IMR-90 (cell line): ENCODE measurements at regions not wholly inside any gene's neighbourhood (a gene's known extent, or its start where the extent isn't known, plus 50 kb on each side); places are given as distances from the start of the nearest gene placed in this dataset.

Experiments used
- ATAC-seq: fragments of 200-7000 bp; cut with Tn5 transposase; 2 replicates; pipeline ENCODE4 v1.9.1; 2020; ENCODE audit warnings: low read depth, mild to moderate bottlenecking, moderate library complexity
- BruUV-seq: library from RNA; stranded (reverse); fragments of 400-500 nt; replicated peaks from 2 replicates; lab custom pipeline; 2021; lab: Mats Ljungman, UMichigan
- CTCF ChIA-PET: fragments of 300-600 bp; formaldehyde crosslinking; extraction: SDS; loops from one replicate; lab custom pipeline; 2021; ENCODE audit warnings: antibody characterized with exemption; lab: Yijun Ruan, JAX
- POLR2A ChIA-PET: fragments of 300-600 bp; sonication (Branson Sonifier 250); formaldehyde crosslinking; loops from one replicate; lab custom pipeline; 2022; ENCODE audit warnings: antibody characterized with exemption; ENCODE audit not compliant: unreplicated experiment; lab: Charles Lee
- DNase-seq: peaks from one replicate; pipeline ENCODE4 v3.0.0; 2013
- H2AFZ ChIP-seq: replicated peaks from 2 replicates; pipeline ENCODE3; 2013; ENCODE audit warnings: low read length, mild to moderate bottlenecking; ENCODE audit not compliant: poor library complexity
- H2AK5ac ChIP-seq: 2 replicates; pipeline ENCODE4 v1.6.1; 2013; ENCODE audit warnings: low read depth, low read length, inconsistent platforms
- H2AK9ac ChIP-seq: replicated peaks from 2 replicates; pipeline ENCODE3; 2013; ENCODE audit warnings: mild to moderate bottlenecking, low read depth, low read length, moderate library complexity; ENCODE audit not compliant: poor library complexity
- H2BK120ac ChIP-seq: 2 replicates; pipeline ENCODE4 v1.6.1; 2013; ENCODE audit warnings: low read depth, low read length, inconsistent platforms
- H2BK15ac ChIP-seq: 3 replicates; pipeline ENCODE4 v1.6.1; 2013; ENCODE audit warnings: low read depth, low read length, inconsistent platforms
- H2BK20ac ChIP-seq: 2 replicates; pipeline ENCODE4 v1.6.1; 2013; ENCODE audit warnings: low read depth, mild to moderate bottlenecking, inconsistent platforms, low read length, moderate library complexity
- H2BK5ac ChIP-seq: 2 replicates; pipeline ENCODE4 v1.6.1; 2013; ENCODE audit warnings: mild to moderate bottlenecking, low read depth, low read length, inconsistent platforms; ENCODE audit not compliant: poor library complexity, severe bottlenecking
- H3K14ac ChIP-seq: replicated peaks from 2 replicates; pipeline ENCODE4 v1.6.1; 2013; ENCODE audit warnings: low read depth, low read length, inconsistent platforms
- H3K18ac ChIP-seq: 2 replicates; pipeline ENCODE4 v1.6.1; 2013; ENCODE audit warnings: low read depth, low read length, control low read depth
- H3K23ac ChIP-seq: 2 replicates; pipeline ENCODE4 v1.6.1; 2013; ENCODE audit warnings: low read depth, low read length, inconsistent platforms
- H3K27ac ChIP-seq: 2 replicates; pipeline ENCODE4 v1.5.1; 2013; ENCODE audit warnings: mild to moderate bottlenecking, control low read depth, low read length; ENCODE audit not compliant: insufficient read depth
- H3K27me3 ChIP-seq: 2 replicates; pipeline ENCODE4 v1.6.1; 2013; ENCODE audit warnings: low read length; ENCODE audit not compliant: control insufficient read depth, insufficient read depth
- H3K36me3 ChIP-seq: 2 replicates; pipeline ENCODE4 v1.6.1; 2013; ENCODE audit warnings: low read length, mixed read lengths; ENCODE audit not compliant: control insufficient read depth, insufficient read depth
- H3K4ac ChIP-seq: 2 replicates; pipeline ENCODE4 v1.6.1; 2013; ENCODE audit warnings: low read depth, low read length, inconsistent platforms
- H3K4me1 ChIP-seq: 2 replicates; pipeline ENCODE4 v1.6.1; 2013; ENCODE audit warnings: low read length, mixed read lengths; ENCODE audit not compliant: control insufficient read depth, insufficient read depth
- H3K4me2 ChIP-seq: 2 replicates; pipeline ENCODE4 v1.6.1; 2013; ENCODE audit warnings: low read depth, mild to moderate bottlenecking, control low read depth, low read length, moderate library complexity
- H3K4me3 ChIP-seq: 2 replicates; pipeline ENCODE4 v1.5.1; 2013; ENCODE audit warnings: low read depth, mild to moderate bottlenecking, control low read depth, low read length, moderate library complexity; ENCODE audit not compliant: insufficient read depth
- H3K56ac ChIP-seq: 2 replicates; pipeline ENCODE4 v1.6.1; 2013; ENCODE audit warnings: low read length, inconsistent platforms; ENCODE audit not compliant: insufficient read depth; ENCODE audit errors: extremely low read depth
- H3K79me1 ChIP-seq, 2 experiments: 2 replicates each; pipeline ENCODE4 v1.6.1; 2013; ENCODE audit warnings: low read length in 2 of 2, inconsistent platforms in 1 of 2, low read depth in 1 of 2
- H3K9ac ChIP-seq: 2 replicates; pipeline ENCODE4 v1.6.1; 2013; ENCODE audit warnings: low read depth, low read length, control low read depth
- H3K9me1 ChIP-seq: 2 replicates; pipeline ENCODE4 v1.6.1; 2013; ENCODE audit warnings: low read length, inconsistent platforms; ENCODE audit not compliant: insufficient read depth
- H3K9me3 ChIP-seq: 2 replicates; pipeline ENCODE4 v1.6.1; 2013; ENCODE audit warnings: low read length; ENCODE audit not compliant: control insufficient read depth, insufficient read depth
- H4K20me1 ChIP-seq: 2 replicates; pipeline ENCODE4 v1.6.1; 2013; ENCODE audit warnings: low read length, inconsistent platforms; ENCODE audit not compliant: insufficient read depth
- H4K5ac ChIP-seq: 2 replicates; pipeline ENCODE4 v1.6.1; 2013; ENCODE audit warnings: mild to moderate bottlenecking, low read depth, low read length, control low read depth
- H4K8ac ChIP-seq, 2 experiments: 2 replicates each; pipeline ENCODE4 v1.6.1; 2013; ENCODE audit warnings: low read depth in 2 of 2, low read length in 2 of 2, control low read depth in 1 of 2, inconsistent platforms in 1 of 2
- H4K91ac ChIP-seq: 2 replicates; pipeline ENCODE4 v1.6.1; 2013; ENCODE audit warnings: low read depth, low read length, inconsistent platforms; ENCODE audit not compliant: insufficient read depth
- BHLHE40 ChIP-seq: fragments of 150-350 bp; IDR thresholded peaks from 2 replicates; pipeline ENCODE4 v1.6.1; 2016; ENCODE audit warnings: mild to moderate bottlenecking, low read depth, low read length
- CEBPB ChIP-seq: IDR thresholded peaks from 2 replicates; pipeline ENCODE4 v1.6.1; 2012; ENCODE audit warnings: low read depth, low read length, improper control_type of control experiment
- CHD1 ChIP-seq: IDR thresholded peaks from 2 replicates; pipeline ENCODE4 v1.6.1; 2012; ENCODE audit warnings: low read depth, low read length, improper control_type of control experiment
- CTCF ChIP-seq: conservative IDR thresholded peaks from 2 replicates; pipeline ENCODE4 v1.5.1; 2012; ENCODE audit warnings: mild to moderate bottlenecking, low read depth, low read length, improper control_type of control experiment
- FOS ChIP-seq: fragments of 150-350 bp; IDR thresholded peaks from 2 replicates; pipeline ENCODE4 v1.6.1; 2016; ENCODE audit warnings: low read depth, low read length
- MAFK ChIP-seq: IDR thresholded peaks from 2 replicates; pipeline ENCODE4 v1.6.1; 2012; ENCODE audit warnings: low read depth, low read length, improper control_type of control experiment
- MAZ ChIP-seq: IDR thresholded peaks from 2 replicates; pipeline ENCODE4 v1.6.1; 2012; ENCODE audit warnings: low read depth, mild to moderate bottlenecking, low read length, improper control_type of control experiment, moderate library complexity, borderline replicate concordance
- MXI1 ChIP-seq: IDR thresholded peaks from 2 replicates; pipeline ENCODE4 v1.6.1; 2012; ENCODE audit warnings: low read depth, mild to moderate bottlenecking, low read length, moderate library complexity, borderline replicate concordance
- NFE2L2 ChIP-seq: fragments of 150-350 bp; IDR thresholded peaks from 2 replicates; pipeline ENCODE4 v1.6.1; 2016; ENCODE audit warnings: low read depth, mild to moderate bottlenecking, low read length
- POLR2A ChIP-seq: IDR thresholded peaks from 2 replicates; pipeline ENCODE4 v1.6.1; 2012; ENCODE audit warnings: mild to moderate bottlenecking, low read depth, low read length
- RAD21 ChIP-seq: IDR thresholded peaks from 2 replicates; pipeline ENCODE4 v1.6.1; 2012; ENCODE audit warnings: low read length, improper control_type of control experiment
- RCOR1 ChIP-seq: IDR thresholded peaks from 2 replicates; pipeline ENCODE4 v1.6.1; 2012; ENCODE audit warnings: mild to moderate bottlenecking, low read length, improper control_type of control experiment; ENCODE audit not compliant: insufficient replicate concordance
- RFX5 ChIP-seq: IDR thresholded peaks from 2 replicates; pipeline ENCODE4 v1.8.0; 2012; ENCODE audit warnings: low read depth, mild to moderate bottlenecking, low read length, moderate library complexity
- SMC3 ChIP-seq: fragments of 150-350 bp; IDR thresholded peaks from 2 replicates; pipeline ENCODE4 v1.6.1; 2016; ENCODE audit warnings: low read depth, mild to moderate bottlenecking, antibody characterized with exemption, low read length, moderate library complexity
- USF2 ChIP-seq: fragments of 150-350 bp; IDR thresholded peaks from 2 replicates; pipeline ENCODE4 v1.6.1; 2017; ENCODE audit warnings: mild to moderate bottlenecking, antibody characterized with exemption, low read length, low read depth
- WGBS, 2 experiments: methylation state at CpG; one replicate each; pipeline versions ENCODE4 v1.1.5 to v1.1.7; 2013; ENCODE audit warnings: missing lambda C conversion rate in 2 of 2; ENCODE audit not compliant: insufficient read length in 1 of 2; ENCODE audit errors: extremely low coverage in 2 of 2; 5-methylcytosine and 5-hydroxymethylcytosine counted together
- dilution Hi-C: fragments of 300-500 bp; cut with HindIII; formaldehyde crosslinking; loops from one replicate; pipeline ENCODE4 v1.14.3; 2018; ENCODE audit warnings: low sequenced_read_pairs; ENCODE audit not compliant: unreplicated experiment
- in situ Hi-C: fragments of 300-500 bp; cut with MboI; formaldehyde crosslinking; loops from 3 replicates; pipeline ENCODE4 v1.14.3; 2019; ENCODE audit warnings: low sequenced_read_pairs, inconsistent platforms, mixed read lengths
- intact Hi-C: fragments of 100-400 bp; cut with micrococcal nuclease; formaldehyde crosslinking; loops from 2 replicates; pipeline ENCODE4 v1.10.0; 2022
- TF ChIP-seq, protein P1 (sequence below): fragments of 150-350 bp; IDR thresholded peaks from 2 replicates; pipeline ENCODE4 v1.6.1; 2016; ENCODE audit warnings: low read depth, mild to moderate bottlenecking, low read length, moderate library complexity, borderline replicate concordance

- H2BK5ac ChIP-seq, result no peak overlapping the region
- H3K9me3 ChIP-seq, result no peaks in the 10 kb centered on the region
- no peak overlapping the region for H2AK9ac ChIP-seq
- H2AFZ ChIP-seq, result no peak overlapping the region
- BruUV-seq, result no TSS peak
- no peak overlapping the region for H3K4ac ChIP-seq
- H3K27me3 ChIP-seq, result no peaks in the 10 kb centered on the region
- 56% methylated on average over 2 of the region's 6 CpGs; no CpG with 5 or more reads in 1 of the 2 experiments for WGBS, 2 experiments
- H3K9me1 ChIP-seq, result no peaks in the 10 kb centered on the region
- no peak overlapping the region for H3K9ac ChIP-seq
- no peak overlapping the region for H2BK120ac ChIP-seq
- no peak for DNase-seq
- H3K36me3 ChIP-seq, result no peaks in the 10 kb centered on the region
- H3K18ac ChIP-seq, result no peak overlapping the region
- no peak overlapping the region for H2AK5ac ChIP-seq
- no peak for ATAC-seq
- H3K23ac ChIP-seq, result no peak overlapping the region
- no peak overlapping the region for H4K91ac ChIP-seq
- H3K4me1 ChIP-seq, result no peaks in the 10 kb centered on the region
- TF ChIP-seq NFE2L2, result no peak
- TF ChIP-seq POLR2A, result no peak
- TF ChIP-seq, protein P1, sequence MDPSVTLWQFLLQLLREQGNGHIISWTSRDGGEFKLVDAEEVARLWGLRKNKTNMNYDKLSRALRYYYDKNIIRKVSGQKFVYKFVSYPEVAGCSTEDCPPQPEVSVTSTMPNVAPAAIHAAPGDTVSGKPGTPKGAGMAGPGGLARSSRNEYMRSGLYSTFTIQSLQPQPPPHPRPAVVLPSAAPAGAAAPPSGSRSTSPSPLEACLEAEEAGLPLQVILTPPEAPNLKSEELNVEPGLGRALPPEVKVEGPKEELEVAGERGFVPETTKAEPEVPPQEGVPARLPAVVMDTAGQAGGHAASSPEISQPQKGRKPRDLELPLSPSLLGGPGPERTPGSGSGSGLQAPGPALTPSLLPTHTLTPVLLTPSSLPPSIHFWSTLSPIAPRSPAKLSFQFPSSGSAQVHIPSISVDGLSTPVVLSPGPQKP, result no peak
- no peak for TF ChIP-seq MXI1
- no peak for TF ChIP-seq BHLHE40
- no peak for TF ChIP-seq SMC3
- no peak for TF ChIP-seq RAD21
- no peak for TF ChIP-seq CEBPB
- no peak for TF ChIP-seq RCOR1
- no peak for TF ChIP-seq CTCF
- no peak for TF ChIP-seq FOS
- no peak for TF ChIP-seq MAFK
- TF ChIP-seq RFX5, result no peak
- no peak for TF ChIP-seq MAZ
- no peak for TF ChIP-seq USF2
- TF ChIP-seq CHD1, result no peak
- ChIA-PET POLR2A (no interaction called here), CTCF (no interaction called here)
- H3K4me3 ChIP-seq, result no peak overlapping the region
- no peak overlapping the region for H2BK20ac ChIP-seq
- H4K5ac ChIP-seq, result no peak overlapping the region
- in situ Hi-C loops (no loop called here), dilution Hi-C loops (no loop called here), intact Hi-C loops (no loop called here)
- H3K56ac ChIP-seq, result no peak overlapping the region
- no peaks in the 10 kb centered on the region for H4K20me1 ChIP-seq
- H3K27ac ChIP-seq, result no peak overlapping the region
- no peak overlapping the region for H2BK15ac ChIP-seq
- H3K4me2 ChIP-seq, result no peak overlapping the region
- H4K8ac ChIP-seq, result no peak overlapping the region
- H3K79me1 ChIP-seq, result no peaks in the 10 kb centered on the region
- H3K14ac ChIP-seq, result no peak overlapping the region
Observed at GRCh38 chr19:30734669-30735068, 362.5 kb downstream of the ZNF536 start.
